ENCODE measurements at regions not wholly inside any gene's neighbourhood (a gene's known extent, or its start where the extent isn't known, plus 50 kb on each side); places are given as distances from the start of the nearest gene placed in this dataset.

GRCh38 chr2:125041846-125042245 lies 1016.8 kb downstream of the CNTNAP5 start:
- intact Hi-C loops (cut with micrococcal nuclease) = no loop called here
- Histone ChIP-seq H2AFZ (ENCODE audit: insufficient read depth, low read depth, low read length, poor library complexity, severe bottlenecking) (no peak overlapping the region), H3K4me2 (replicated peaks; ENCODE audit: low read depth, low read length, poor library complexity, severe bottlenecking) (no peak overlapping the region), H3K4me3 (ENCODE audit: control extremely low read depth in 1 of 5, extremely low read depth in 1 of 5, insufficient read depth in 1 of 5, low read depth in 2 of 5, low read length in 4 of 5) (no peak overlapping the region), H3K9ac (ENCODE audit: low read length) (no peak overlapping the region), H3K79me2 (ENCODE audit: control insufficient read depth, insufficient read depth, low read length) (no peaks in the 10 kb centered on the region), H4K20me1 (ENCODE audit: control insufficient read depth, insufficient read depth, low read length, poor library complexity, severe bottlenecking) (no peaks in the 10 kb centered on the region), H3K36me3 (replicated peaks in 1 of 2; ENCODE audit: control extremely low read depth in 1 of 2, control insufficient read depth in 1 of 2, extremely low read depth in 1 of 2, insufficient read depth in 2 of 2, low read length in 1 of 2) (no peaks in the 10 kb centered on the region), H3K9me3 (ENCODE audit: control extremely low read depth in 1 of 3, control insufficient read depth in 2 of 3, insufficient read depth in 1 of 3, low read length in 2 of 3) (peaks cover 0 to 8% (median 0%) of the 10 kb centered on the region in 3 donors), H3K4me1 (ENCODE audit: control insufficient read depth in 2 of 2, insufficient read depth in 2 of 2, low read length in 2 of 2) (no peaks in the 10 kb centered on the region), H3K27ac (ENCODE audit: low read length in 2 of 2) (no peak overlapping the region), H3K27me3 (replicated peaks in 1 of 4; ENCODE audit: control extremely low read depth in 1 of 4, control insufficient read depth in 3 of 4, insufficient read depth in 4 of 4, low read length in 3 of 4) (no peaks in the 10 kb centered on the region)
- DNase-seq (no peak), ATAC-seq (ENCODE audit: low read depth) (no peak)
- no peaks in the 10 kb centered on the region for H3K27me3 Mint-ChIP-seq
- no peaks in the 10 kb centered on the region for H3K4me1 Mint-ChIP-seq
- ChIA-PET POLR2A (no interaction called here), CTCF (no interaction called here)
- H3K4me3 Mint-ChIP-seq = no peak overlapping the region
- no peaks in the 10 kb centered on the region for H3K9me3 Mint-ChIP-seq (ENCODE audit: insufficient read depth)
- 80% methylated on average over 1 of the region's 2 CpGs for WGBS (ENCODE audit: insufficient coverage)
- TF ChIP-seq EZH2 (IDR thresholded peaks at IDR 0.05; ENCODE audit: borderline replicate concordance, insufficient read depth, low read depth, low read length, poor library complexity, severe bottlenecking) = no peak
- no peak for TF ChIP-seq CTCF (IDR thresholded peaks at IDR 0.05)
- no peak overlapping the region for H3K27ac Mint-ChIP-seq

- Mint-ChIP-seq H3K27ac (no peak overlapping the region), H3K4me1 (no peaks in the 10 kb centered on the region), H3K27me3 (no peaks in the 10 kb centered on the region), H3K4me3 (no peak overlapping the region), H3K9me3 (ENCODE audit: insufficient read depth) (no peaks in the 10 kb centered on the region)
- CTCF ChIA-PET = no interaction called here
- ATAC-seq (ENCODE audit: low read depth) = no peak
- Histone ChIP-seq H3K79me2 (ENCODE audit: control insufficient read depth, insufficient read depth, low read length) (no peaks in the 10 kb centered on the region), H3K4me2 (replicated peaks; ENCODE audit: low read depth, low read length, poor library complexity, severe bottlenecking) (no peak overlapping the region), H2AFZ (ENCODE audit: insufficient read depth, low read depth, low read length, poor library complexity, severe bottlenecking) (no peak overlapping the region), H3K9ac (ENCODE audit: low read length) (no peak overlapping the region), H4K20me1 (ENCODE audit: control insufficient read depth, insufficient read depth, low read length, poor library complexity, severe bottlenecking) (no peaks in the 10 kb centered on the region), H3K27ac (ENCODE audit: low read length in 2 of 2) (no peak overlapping the region), H3K4me3 (ENCODE audit: control extremely low read depth in 1 of 5, extremely low read depth in 1 of 5, insufficient read depth in 1 of 5, low read depth in 2 of 5, low read length in 4 of 5) (no peak overlapping the region), H3K36me3 (replicated peaks in 1 of 2; ENCODE audit: control extremely low read depth in 1 of 2, control insufficient read depth in 1 of 2, extremely low read depth in 1 of 2, insufficient read depth in 2 of 2, low read length in 1 of 2) (no peaks in the 10 kb centered on the region), H3K27me3 (replicated peaks in 1 of 4; ENCODE audit: control extremely low read depth in 1 of 4, control insufficient read depth in 3 of 4, insufficient read depth in 4 of 4, low read length in 3 of 4) (no peaks in the 10 kb centered on the region), H3K9me3 (ENCODE audit: control extremely low read depth in 1 of 3, control insufficient read depth in 2 of 3, insufficient read depth in 1 of 3, low read length in 2 of 3) (no peaks in the 10 kb centered on the region), H3K4me1 (ENCODE audit: control insufficient read depth in 2 of 2, insufficient read depth in 2 of 2, low read length in 2 of 2) (no peaks in the 10 kb centered on the region)
- POLR2A ChIA-PET = no interaction called here
- no peak for DNase-seq
- intact Hi-C loops (cut with micrococcal nuclease) = no loop called here
- no peak for TF ChIP-seq CTCF (IDR thresholded peaks at IDR 0.05)
- TF ChIP-seq EZH2 (IDR thresholded peaks at IDR 0.05; ENCODE audit: borderline replicate concordance, insufficient read depth, low read depth, low read length, poor library complexity, severe bottlenecking) = no peak
Observed at GRCh38 chr2:125042727-125043126, 1017.6 kb downstream of the CNTNAP5 start.
